HCT116 (cell line): ENCODE measurements at regions not wholly inside any gene's neighbourhood (a gene's known extent, or its start where the extent isn't known, plus 50 kb on each side); places are given as distances from the start of the nearest gene placed in this dataset.

Experiments used
- ATAC-seq: fragments of 200-7000 bp; cut with Tn5 transposase; 2 replicates; pipeline ENCODE4 v1.9.1; 2020; ENCODE audit warnings: mild to moderate bottlenecking, moderate library complexity
- BruUV-seq: library from RNA; stranded (reverse); fragments of 400-500 nt; replicated peaks from 2 replicates; lab custom pipeline; 2021; lab: Mats Ljungman, UMichigan
- CTCF ChIA-PET: fragments of 300-600 bp; sonication (Branson Sonifier 250); formaldehyde crosslinking; loops from one replicate; lab custom pipeline; 2021; ENCODE audit warnings: antibody characterized with exemption; lab: Charles Lee
- POLR2A ChIA-PET: fragments of 300-600, 350-600 bp; sonication (Branson Sonifier 250); formaldehyde crosslinking; loops from one replicate; lab custom pipeline; 2021; ENCODE audit warnings: antibody characterized with exemption; lab: Charles Lee
- RAD21 ChIA-PET, 2 experiments: fragments of 300-600 bp; sonication (Branson Sonifier 250); formaldehyde crosslinking; loops; one replicate each; lab custom pipeline; 2023; ENCODE audit warnings: low total read pairs in 2 of 2; ENCODE audit not compliant: uncharacterized antibody in 2 of 2, unreplicated experiment in 2 of 2, low non-redundant PET in 1 of 2; lab: Charles Lee
- DNase-seq: peaks from one replicate; pipeline ENCODE4 v3.0.0-alpha.2; 2010; ENCODE audit warnings: low read depth, low spot score
- H2AFZ ChIP-seq: fragments of 200-600 bp; shearing (Covaris generic), sonication (generic); 2 replicates; pipeline ENCODE4 v1.6.1; 2017; ENCODE audit warnings: low read depth, mixed run types, mixed read lengths, antibody characterized with exemption, low read length; ENCODE audit not compliant: poor library complexity, severe bottlenecking
- H3K27ac ChIP-seq: 2 replicates; pipeline ENCODE4 v1.5.1; 2012; ENCODE audit warnings: low read depth, low read length
- H3K27me3 ChIP-seq: fragments of 200-600 bp; sonication (generic); 2 replicates; pipeline ENCODE4 v1.6.1; 2016; ENCODE audit warnings: mixed run types, low read length, mixed read lengths; ENCODE audit not compliant: insufficient read depth
- H3K36me3 ChIP-seq, 2 experiments: fragments of 200-500 bp in 1 of 2; fragments of 200-600 bp in 1 of 2; sonication (Bioruptor generic) in 1 of 2; sonication (generic) in 1 of 2; 2 replicates each; pipeline versions ENCODE4 v1.5.1 to v1.6.1; 2014 to 2016; ENCODE audit warnings: low read length in 2 of 2, inconsistent platforms in 1 of 2, mixed read lengths in 1 of 2, mixed run types in 1 of 2; ENCODE audit not compliant: insufficient read depth in 2 of 2, control insufficient read depth in 1 of 2
- H3K4me1 ChIP-seq, 2 experiments: fragments of 200-600 bp in 1 of 2; sonication (generic) in 1 of 2; 2 replicates each; pipeline versions ENCODE4 v1.5.1 to v1.6.1; 2012 to 2017; ENCODE audit warnings: low read length in 2 of 2, inconsistent platforms in 1 of 2, mild to moderate bottlenecking in 1 of 2, mixed read lengths in 1 of 2, mixed run types in 1 of 2, moderate library complexity in 1 of 2; ENCODE audit not compliant: insufficient read depth in 2 of 2, control insufficient read depth in 1 of 2
- H3K4me2 ChIP-seq: fragments of 200-600 bp; sonication (generic); 2 replicates; pipeline ENCODE4 v1.6.1; 2017; ENCODE audit warnings: mixed run types, low read length, mixed read lengths
- H3K4me3 ChIP-seq, 2 experiments: fragments of 200-600 bp in 1 of 2; sonication (generic) in 1 of 2; replicated peaks in 1 of 2; 2 replicates each; pipeline ENCODE4 v1.5.1; 2011 to 2016; ENCODE audit warnings: low read length in 2 of 2, control low read depth in 1 of 2, low read depth in 1 of 2, mild to moderate bottlenecking in 1 of 2, mixed read lengths in 1 of 2, mixed run types in 1 of 2
- H3K79me2 ChIP-seq: fragments of 200-600 bp; sonication (generic); 2 replicates; pipeline ENCODE4 v1.6.1; 2017; ENCODE audit warnings: mild to moderate bottlenecking, mixed run types, low read length, moderate library complexity, mixed read lengths; ENCODE audit not compliant: insufficient read depth
- H3K9ac ChIP-seq: fragments of 200-600 bp; sonication (generic); 2 replicates; pipeline ENCODE4 v1.6.1; 2016; ENCODE audit warnings: low read length, mixed read lengths
- H3K9me2 ChIP-seq: fragments of 200-600 bp; sonication (generic), shearing (Covaris generic); 2 replicates; pipeline ENCODE4 v1.6.1; 2017; ENCODE audit warnings: mixed run types, mild to moderate bottlenecking, moderate library complexity; ENCODE audit not compliant: insufficient read depth
- H3K9me3 ChIP-seq, 2 experiments: fragments of 200-500 bp in 1 of 2; fragments of 200-600 bp in 1 of 2; sonication (Bioruptor generic) in 1 of 2; sonication (generic) in 1 of 2; 2 replicates each; pipeline ENCODE4 v1.6.1; 2014 to 2017; ENCODE audit warnings: low read length in 2 of 2, mixed read lengths in 2 of 2, inconsistent platforms in 1 of 2, low read depth in 1 of 2, mild to moderate bottlenecking in 1 of 2, mixed run types in 1 of 2, moderate library complexity in 1 of 2; ENCODE audit not compliant: control insufficient read depth in 1 of 2, insufficient read depth in 1 of 2
- H4K20me1 ChIP-seq: fragments of 200-600 bp; sonication (generic), shearing (Covaris generic); 2 replicates; pipeline ENCODE4 v1.6.1; 2017; ENCODE audit warnings: mixed run types, mild to moderate bottlenecking, moderate library complexity; ENCODE audit not compliant: insufficient read depth
- CEBPB ChIP-seq: IDR thresholded peaks from 2 replicates; pipeline ENCODE4 v1.6.1; 2012; ENCODE audit warnings: low read depth
- EZH2 ChIP-seq: fragments of 200-600 bp; sonication (generic); IDR thresholded peaks from 2 replicates; pipeline ENCODE4 v1.6.1; 2017; ENCODE audit warnings: antibody characterized with exemption, mixed run types
- EZH2phosphoT487 ChIP-seq: fragments of 200-600 bp; IDR thresholded peaks from 2 replicates; pipeline ENCODE4 v1.6.1; 2018; ENCODE audit warnings: antibody characterized with exemption, borderline replicate concordance
- JUND ChIP-seq: IDR thresholded peaks from 2 replicates; pipeline ENCODE4 v1.6.1; 2012
- POLR2A ChIP-seq: IDR thresholded peaks from 2 replicates; pipeline ENCODE4 v1.7.0; 2011; ENCODE audit warnings: borderline replicate concordance; ENCODE audit not compliant: insufficient read depth, insufficient read length; ENCODE audit errors: extremely low read depth
- POLR2AphosphoS5 ChIP-seq: IDR thresholded peaks from 2 replicates; pipeline ENCODE4 v1.6.1; 2011; ENCODE audit warnings: mild to moderate bottlenecking, low read depth, low read length, moderate library complexity
- SP1 ChIP-seq: IDR thresholded peaks from 2 replicates; pipeline ENCODE4 v1.6.1; 2012; ENCODE audit warnings: low read depth
- TCF7L2 ChIP-seq: IDR thresholded peaks from 2 replicates; pipeline ENCODE4 v1.7.0; 2011; ENCODE audit warnings: borderline replicate concordance, inconsistent platforms; ENCODE audit not compliant: insufficient read depth, insufficient read length; ENCODE audit errors: extremely low read depth
- YY1 ChIP-seq: IDR thresholded peaks from 2 replicates; pipeline ENCODE4 v1.6.1; 2011; ENCODE audit warnings: low read length, low read depth, moderate library complexity, mild to moderate bottlenecking; ENCODE audit not compliant: insufficient replicate concordance; ENCODE audit errors: extremely low read depth
- ZNF274 ChIP-seq: fragments of 200-500 bp; sonication (Bioruptor generic); IDR thresholded peaks from 2 replicates; pipeline ENCODE4 v1.6.1; 2014; ENCODE audit warnings: mild to moderate bottlenecking, low read depth, low read length, inconsistent platforms
- intact Hi-C: fragments of 100-400 bp; cut with micrococcal nuclease; formaldehyde crosslinking; loops from 2 replicates; pipeline ENCODE4 v1.10.0; 2022
- TF ChIP-seq, protein P1 (sequence below): IDR thresholded peaks from 2 replicates; pipeline ENCODE4 v1.6.1; 2012
- TF ChIP-seq, protein P2 (sequence below): IDR thresholded peaks from 2 replicates; pipeline ENCODE4 v1.6.1; 2012

DNA sequence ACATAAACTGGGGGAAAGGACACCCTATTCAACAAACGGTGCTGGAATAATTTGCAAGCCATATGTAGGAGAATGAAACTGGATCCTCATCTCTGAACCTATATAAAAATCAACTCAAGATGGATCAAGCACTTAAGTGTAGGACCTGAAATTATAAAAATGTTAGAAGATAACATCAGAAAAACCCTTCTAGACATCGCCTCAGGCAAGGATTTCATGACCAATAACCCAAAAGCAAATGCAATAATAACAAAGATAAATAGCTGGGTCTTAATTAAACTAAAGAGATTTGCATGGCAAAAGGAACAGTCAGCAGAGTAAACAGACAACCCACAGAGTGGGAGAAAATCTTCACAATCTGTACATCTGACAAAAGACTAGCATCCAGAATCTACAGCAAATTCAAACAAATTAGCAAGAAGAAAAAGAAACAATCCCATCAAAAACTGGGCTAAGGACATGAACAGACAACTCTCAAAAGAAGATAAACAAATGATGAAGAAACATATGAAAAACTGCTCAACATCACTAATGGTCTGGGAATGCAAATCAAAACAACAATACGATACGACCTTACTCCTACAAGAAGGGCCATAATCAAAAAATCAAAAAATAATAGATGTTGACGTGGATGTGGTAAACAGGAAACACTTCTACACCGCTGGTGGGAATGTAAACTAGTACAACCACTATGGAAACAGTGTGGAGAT lies 408.7 kb downstream of the CNTN6 start:
- H3K36me3 ChIP-seq, result no peaks in the 10 kb centered on the region
- no peak for DNase-seq
- intact Hi-C loops, result no loop called here
- RAD21 ChIA-PET, result no interaction called here
- no peak for ATAC-seq
- TF ChIP-seq SP1 (no peak), TCF7L2 (no peak), JUND (no peak), POLR2A (no peak), CEBPB (no peak), EZH2phosphoT487 (no peak), ZNF274 (no peak), EZH2 (no peak), YY1 (no peak), POLR2AphosphoS5 (no peak)
- TF ChIP-seq, protein P1, sequence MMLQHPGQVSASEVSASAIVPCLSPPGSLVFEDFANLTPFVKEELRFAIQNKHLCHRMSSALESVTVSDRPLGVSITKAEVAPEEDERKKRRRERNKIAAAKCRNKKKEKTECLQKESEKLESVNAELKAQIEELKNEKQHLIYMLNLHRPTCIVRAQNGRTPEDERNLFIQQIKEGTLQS, result no peak
- TF ChIP-seq, protein P2, sequence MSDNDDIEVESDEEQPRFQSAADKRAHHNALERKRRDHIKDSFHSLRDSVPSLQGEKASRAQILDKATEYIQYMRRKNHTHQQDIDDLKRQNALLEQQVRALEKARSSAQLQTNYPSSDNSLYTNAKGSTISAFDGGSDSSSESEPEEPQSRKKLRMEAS, result no peak
- H4K20me1 ChIP-seq, result no peaks in the 10 kb centered on the region
- H3K79me2 ChIP-seq, result no peaks in the 10 kb centered on the region
- POLR2A ChIA-PET, result no interaction called here
- H3K4me3 ChIP-seq, result no peak overlapping the region
- H2AFZ ChIP-seq, result no peak overlapping the region
- peaks cover 7 to 10% of the 10 kb centered on the region in 2 experiments; a peak in 3 of 4 replicates for H3K9me3 ChIP-seq
- H3K4me2 ChIP-seq, result no peak overlapping the region
- H3K27me3 ChIP-seq, result no peaks in the 10 kb centered on the region
- no peaks in the 10 kb centered on the region for H3K9me2 ChIP-seq
- BruUV-seq, result no TSS peak
- H3K27ac ChIP-seq, result no peak overlapping the region
- H3K4me1 ChIP-seq, result no peaks in the 10 kb centered on the region
- no peak overlapping the region for H3K9ac ChIP-seq
- CTCF ChIA-PET, result no interaction called here
